ENCODE measurements at regions not wholly inside any gene's neighbourhood (a gene's known extent, or its start where the extent isn't known, plus 50 kb on each side); places are given as distances from the start of the nearest gene placed in this dataset.

DNA sequence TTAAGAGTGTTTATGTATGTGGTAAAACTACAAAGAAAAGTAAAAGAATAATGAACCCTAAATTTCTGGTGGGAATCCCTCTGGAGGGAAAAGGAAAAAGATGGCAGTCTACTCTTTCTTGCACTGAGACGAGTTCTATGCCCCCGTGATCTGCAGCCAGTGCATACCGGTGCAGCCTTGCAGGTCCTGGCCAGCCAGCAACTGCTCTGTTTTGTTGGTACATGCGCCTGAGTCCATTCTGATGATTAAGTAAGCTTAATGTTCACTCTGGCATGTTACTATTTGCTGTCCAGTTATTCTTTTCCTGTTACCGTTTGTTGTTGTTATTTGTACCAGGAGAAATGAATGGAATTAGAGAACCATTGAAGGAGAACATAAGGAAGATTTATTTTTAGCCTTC, 95.1 kb upstream of the TMC3 start:
- TF ChIP-seq, protein P1, sequence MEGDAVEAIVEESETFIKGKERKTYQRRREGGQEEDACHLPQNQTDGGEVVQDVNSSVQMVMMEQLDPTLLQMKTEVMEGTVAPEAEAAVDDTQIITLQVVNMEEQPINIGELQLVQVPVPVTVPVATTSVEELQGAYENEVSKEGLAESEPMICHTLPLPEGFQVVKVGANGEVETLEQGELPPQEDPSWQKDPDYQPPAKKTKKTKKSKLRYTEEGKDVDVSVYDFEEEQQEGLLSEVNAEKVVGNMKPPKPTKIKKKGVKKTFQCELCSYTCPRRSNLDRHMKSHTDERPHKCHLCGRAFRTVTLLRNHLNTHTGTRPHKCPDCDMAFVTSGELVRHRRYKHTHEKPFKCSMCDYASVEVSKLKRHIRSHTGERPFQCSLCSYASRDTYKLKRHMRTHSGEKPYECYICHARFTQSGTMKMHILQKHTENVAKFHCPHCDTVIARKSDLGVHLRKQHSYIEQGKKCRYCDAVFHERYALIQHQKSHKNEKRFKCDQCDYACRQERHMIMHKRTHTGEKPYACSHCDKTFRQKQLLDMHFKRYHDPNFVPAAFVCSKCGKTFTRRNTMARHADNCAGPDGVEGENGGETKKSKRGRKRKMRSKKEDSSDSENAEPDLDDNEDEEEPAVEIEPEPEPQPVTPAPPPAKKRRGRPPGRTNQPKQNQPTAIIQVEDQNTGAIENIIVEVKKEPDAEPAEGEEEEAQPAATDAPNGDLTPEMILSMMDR (IDR thresholded peaks at IDR 0.05) = no peak
- no peak for TF ChIP-seq POLR2A (IDR thresholded peaks at IDR 0.05)
